ENCODE measurements at regions not wholly inside any gene's neighbourhood (a gene's known extent, or its start where the extent isn't known, plus 50 kb on each side); places are given as distances from the start of the nearest gene placed in this dataset.
"Not testable (repeated sequence)": the region's sequence is repeated elsewhere in the genome, so short reads cannot be mapped to it uniquely, and the experiment has no call there.

DNA sequence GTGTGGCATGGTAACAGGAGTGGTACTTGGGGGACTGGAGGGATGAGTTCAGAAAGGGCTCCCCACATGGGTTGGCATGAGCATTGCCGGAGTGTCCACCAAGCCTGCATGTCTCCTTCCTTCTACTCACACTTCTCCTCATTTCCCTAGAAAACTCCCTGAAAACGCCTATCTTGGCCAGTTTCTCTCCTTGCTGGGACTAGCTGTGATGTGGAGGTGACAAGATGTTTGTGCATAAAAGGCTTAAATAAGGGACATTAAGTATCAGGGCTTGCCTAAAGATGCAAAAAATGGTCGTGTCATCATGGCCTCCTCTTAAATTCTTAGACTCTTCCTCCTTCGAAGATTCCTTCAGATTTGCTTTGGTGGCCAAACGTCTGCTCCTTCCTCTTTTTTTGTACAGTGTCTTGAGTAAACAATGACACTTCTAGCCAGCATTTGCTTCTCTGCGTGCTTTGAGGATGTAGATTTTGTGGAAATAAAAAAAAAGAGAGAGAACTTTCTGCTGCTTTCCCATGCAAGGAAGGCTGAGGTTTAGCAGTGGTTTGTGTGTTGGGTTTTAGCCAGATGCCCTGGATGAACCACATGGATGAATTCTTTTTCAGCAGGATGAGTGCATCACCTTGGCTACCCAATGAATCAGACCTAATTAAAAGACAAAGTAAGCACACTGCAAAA is 239.1 kb upstream of the IRF2BP2 start:
- Histone ChIP-seq H3K4me1 (ENCODE audit: insufficient read depth, low read length, severe bottlenecking) (peaks cover 12% of the 10 kb centered on the region), H3K36me3 (ENCODE audit: insufficient read depth, low read length) (no peaks in the 10 kb centered on the region), H2AFZ (ENCODE audit: low read length) (no peak overlapping the region), H3K27me3 (ENCODE audit: insufficient read depth, low read length) (no peaks in the 10 kb centered on the region), H3K4me3 (ENCODE audit: low read depth, low read length, poor library complexity, severe bottlenecking) (no peak overlapping the region), H3K27ac (ENCODE audit: low read depth, low read length, poor library complexity, severe bottlenecking) (no peak overlapping the region), H3K4me2 (ENCODE audit: low read length) (no peak overlapping the region), H3K79me2 (ENCODE audit: insufficient read depth, low read length) (no peaks in the 10 kb centered on the region), H3K9me3 (ENCODE audit: low read length) (no peaks in the 10 kb centered on the region), H3K9ac (ENCODE audit: low read length) (no peak overlapping the region), H3F3A (ENCODE audit: insufficient read depth, low read length) (no peaks in the 10 kb centered on the region), H3K9me2 (ENCODE audit: low read depth, low read length) (no peaks in the 10 kb centered on the region), H4K20me1 (ENCODE audit: insufficient read depth, low read length) (no peaks in the 10 kb centered on the region)
- no peak for TF ChIP-seq EZH2 (IDR thresholded peaks at IDR 0.05; ENCODE audit: borderline replicate concordance, low read length)
- TF ChIP-seq, protein P1, sequence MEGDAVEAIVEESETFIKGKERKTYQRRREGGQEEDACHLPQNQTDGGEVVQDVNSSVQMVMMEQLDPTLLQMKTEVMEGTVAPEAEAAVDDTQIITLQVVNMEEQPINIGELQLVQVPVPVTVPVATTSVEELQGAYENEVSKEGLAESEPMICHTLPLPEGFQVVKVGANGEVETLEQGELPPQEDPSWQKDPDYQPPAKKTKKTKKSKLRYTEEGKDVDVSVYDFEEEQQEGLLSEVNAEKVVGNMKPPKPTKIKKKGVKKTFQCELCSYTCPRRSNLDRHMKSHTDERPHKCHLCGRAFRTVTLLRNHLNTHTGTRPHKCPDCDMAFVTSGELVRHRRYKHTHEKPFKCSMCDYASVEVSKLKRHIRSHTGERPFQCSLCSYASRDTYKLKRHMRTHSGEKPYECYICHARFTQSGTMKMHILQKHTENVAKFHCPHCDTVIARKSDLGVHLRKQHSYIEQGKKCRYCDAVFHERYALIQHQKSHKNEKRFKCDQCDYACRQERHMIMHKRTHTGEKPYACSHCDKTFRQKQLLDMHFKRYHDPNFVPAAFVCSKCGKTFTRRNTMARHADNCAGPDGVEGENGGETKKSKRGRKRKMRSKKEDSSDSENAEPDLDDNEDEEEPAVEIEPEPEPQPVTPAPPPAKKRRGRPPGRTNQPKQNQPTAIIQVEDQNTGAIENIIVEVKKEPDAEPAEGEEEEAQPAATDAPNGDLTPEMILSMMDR (IDR thresholded peaks at IDR 0.05; ENCODE audit: low read length), result no peak

DNA sequence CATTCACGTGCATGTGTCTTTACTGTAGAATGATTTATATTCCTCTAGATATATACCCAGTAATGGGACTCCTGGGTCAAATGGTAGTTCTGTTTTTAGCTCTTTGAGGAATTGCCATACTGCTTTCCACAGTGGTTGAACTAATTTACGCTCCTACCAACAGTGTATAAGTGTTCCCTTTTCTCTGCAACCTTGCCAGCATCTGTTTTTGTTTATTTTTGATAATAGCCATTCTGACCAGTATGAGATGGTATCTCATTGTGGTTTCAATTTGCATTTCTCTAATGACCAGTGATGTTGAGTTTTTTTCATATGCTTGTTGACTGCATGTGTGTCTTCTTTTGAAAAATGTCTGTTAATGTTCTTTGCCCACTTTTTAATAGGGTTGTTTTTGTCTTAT is 236.8 kb upstream of the IRF2BP2 start:
- H2AFZ ChIP-seq (ENCODE audit: low read length); H3K27ac ChIP-seq (ENCODE audit: low read depth, low read length, poor library complexity, severe bottlenecking); H3K4me2 ChIP-seq (ENCODE audit: low read length); H3F3A ChIP-seq (ENCODE audit: insufficient read depth, low read length); H3K27me3 ChIP-seq (ENCODE audit: insufficient read depth, low read length); H3K4me3 ChIP-seq (ENCODE audit: low read depth, low read length, poor library complexity, severe bottlenecking); H3K79me2 ChIP-seq (ENCODE audit: insufficient read depth, low read length); H4K20me1 ChIP-seq (ENCODE audit: insufficient read depth, low read length); H3K9ac ChIP-seq (ENCODE audit: low read length); H3K9me2 ChIP-seq (ENCODE audit: low read depth, low read length); H3K36me3 ChIP-seq (ENCODE audit: insufficient read depth, low read length); H3K9me3 ChIP-seq (ENCODE audit: low read length): not testable (repeated sequence)
- peaks cover 35% of the 10 kb centered on the region for H3K4me1 ChIP-seq (ENCODE audit: insufficient read depth, low read length, severe bottlenecking)

DNA sequence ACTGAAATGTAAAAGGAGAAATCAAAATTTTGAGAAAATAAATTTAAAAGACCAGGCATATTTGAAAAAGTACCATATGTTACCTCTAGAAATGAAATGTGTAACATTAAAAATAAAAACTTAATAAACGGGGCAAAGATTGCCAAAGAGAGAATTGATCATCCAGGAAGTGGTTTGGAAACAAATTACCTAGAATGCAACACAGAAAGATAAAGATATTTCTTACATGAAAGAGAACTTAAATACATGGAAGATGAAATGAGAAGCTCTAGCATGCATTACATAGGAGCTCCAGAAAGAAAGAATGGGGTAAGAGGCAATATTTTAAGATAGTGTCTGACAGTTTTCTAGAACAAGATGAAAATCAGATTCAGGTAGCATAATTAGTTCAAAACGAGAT is 235.9 kb upstream of the IRF2BP2 start:
- H4K20me1 ChIP-seq (ENCODE audit: insufficient read depth, low read length), result no peaks in the 10 kb centered on the region
- H3K4me2 ChIP-seq (ENCODE audit: low read length), result no peak overlapping the region
- no peaks in the 10 kb centered on the region for H3K27me3 ChIP-seq (ENCODE audit: insufficient read depth, low read length)
- no peak overlapping the region for H3K9ac ChIP-seq (ENCODE audit: low read length)
- H2AFZ ChIP-seq (ENCODE audit: low read length), result no peak overlapping the region
- H3K79me2 ChIP-seq (ENCODE audit: insufficient read depth, low read length), result no peaks in the 10 kb centered on the region
- TF ChIP-seq, protein P1 (IDR thresholded peaks at IDR 0.05; ENCODE audit: low read length), result no peak
- no peak for TF ChIP-seq EZH2 (IDR thresholded peaks at IDR 0.05; ENCODE audit: borderline replicate concordance, low read length)
- H3K27ac ChIP-seq (ENCODE audit: low read depth, low read length, poor library complexity, severe bottlenecking), result no peak overlapping the region
- H3K36me3 ChIP-seq (ENCODE audit: insufficient read depth, low read length), result no peaks in the 10 kb centered on the region
- H3K4me1 ChIP-seq (ENCODE audit: insufficient read depth, low read length, severe bottlenecking), result peaks cover 44% of the 10 kb centered on the region
- H3K9me2 ChIP-seq (ENCODE audit: low read depth, low read length), result no peaks in the 10 kb centered on the region
- no peaks in the 10 kb centered on the region for H3F3A ChIP-seq (ENCODE audit: insufficient read depth, low read length)
- H3K4me3 ChIP-seq (ENCODE audit: low read depth, low read length, poor library complexity, severe bottlenecking), result no peak overlapping the region
- H3K9me3 ChIP-seq (ENCODE audit: low read length), result no peaks in the 10 kb centered on the region

GRCh38 chr1:234845097-234845660 is 235.2 kb upstream of the IRF2BP2 start:
- no peaks in the 10 kb centered on the region for H3K9me2 ChIP-seq (ENCODE audit: low read depth, low read length)
- TF ChIP-seq EZH2 (IDR thresholded peaks at IDR 0.05; ENCODE audit: borderline replicate concordance, low read length), result no peak
- TF ChIP-seq, protein P1 (IDR thresholded peaks at IDR 0.05; ENCODE audit: low read length), result no peak
- no peaks in the 10 kb centered on the region for H3K79me2 ChIP-seq (ENCODE audit: insufficient read depth, low read length)
- no peaks in the 10 kb centered on the region for H3K36me3 ChIP-seq (ENCODE audit: insufficient read depth, low read length)
- no peaks in the 10 kb centered on the region for H3K27me3 ChIP-seq (ENCODE audit: insufficient read depth, low read length)
- no peak overlapping the region for H3K4me3 ChIP-seq (ENCODE audit: low read depth, low read length, poor library complexity, severe bottlenecking)
- H3F3A ChIP-seq (ENCODE audit: insufficient read depth, low read length), result no peaks in the 10 kb centered on the region
- peaks cover 50% of the 10 kb centered on the region for H3K4me1 ChIP-seq (ENCODE audit: insufficient read depth, low read length, severe bottlenecking)
- H3K9me3 ChIP-seq (ENCODE audit: low read length), result no peaks in the 10 kb centered on the region
- H3K4me2 ChIP-seq (ENCODE audit: low read length), result no peak overlapping the region
- H4K20me1 ChIP-seq (ENCODE audit: insufficient read depth, low read length), result no peaks in the 10 kb centered on the region
- no peak overlapping the region for H2AFZ ChIP-seq (ENCODE audit: low read length)
- H3K9ac ChIP-seq (ENCODE audit: low read length), result no peak overlapping the region
- peak overlapping the region; percentile 87 for H3K27ac ChIP-seq (ENCODE audit: low read depth, low read length, poor library complexity, severe bottlenecking)
